H1 (cell line): ENCODE measurements at regions not wholly inside any gene's neighbourhood (a gene's known extent, or its start where the extent isn't known, plus 50 kb on each side); places are given as distances from the start of the nearest gene placed in this dataset.

Experiments used
- CTCF ChIA-PET: fragments of 300-600 bp; sonication (Branson Sonifier 250); formaldehyde crosslinking; loops from one replicate; lab custom pipeline; 2021; ENCODE audit not compliant: partially characterized antibody; lab: Charles Lee
- POLR2A ChIA-PET: fragments of 300-600 bp; sonication (Branson Sonifier 250); formaldehyde crosslinking; loops from one replicate; lab custom pipeline; 2021; ENCODE audit warnings: inconsistent platforms; ENCODE audit not compliant: partially characterized antibody; lab: Charles Lee
- DNase-seq, 2 experiments: peaks; one replicate each; pipeline versions ENCODE4 v3.0.0 to v3.0.0-alpha.2; 2010 to 2022; ENCODE audit warnings: low spot score in 2 of 2, low read depth in 1 of 2, mixed read lengths in 1 of 2
- FAIRE-seq: peaks from 2 replicates; lab custom pipeline; 2011; peaks lifted over from hg19 to GRCh38; lab: Jason Lieb, UNC
- H2AFZ ChIP-seq: 2 replicates; pipeline ENCODE4 v1.8.1; 2012; ENCODE audit warnings: low read length, inconsistent platforms
- H2AK5ac ChIP-seq: 2 replicates; pipeline ENCODE4 v1.6.1; 2013; ENCODE audit warnings: low read depth, low read length
- H2BK120ac ChIP-seq: replicated peaks from 2 replicates; pipeline ENCODE3; 2013; ENCODE audit warnings: low read depth, low read length, inconsistent platforms
- H2BK12ac ChIP-seq: 2 replicates; pipeline ENCODE4 v1.6.1; 2013; ENCODE audit warnings: low read depth, low read length
- H2BK15ac ChIP-seq: 2 replicates; pipeline ENCODE4 v1.6.1; 2013; ENCODE audit warnings: low read length
- H2BK20ac ChIP-seq: 2 replicates; pipeline ENCODE4 v1.6.1; 2013; ENCODE audit warnings: low read length
- H2BK5ac ChIP-seq: 2 replicates; pipeline ENCODE4 v1.6.1; 2013; ENCODE audit warnings: low read depth, low read length
- H3K14ac ChIP-seq: 2 replicates; pipeline ENCODE4 v1.6.1; 2013; ENCODE audit warnings: inconsistent platforms; ENCODE audit not compliant: insufficient read length
- H3K18ac ChIP-seq: 2 replicates; pipeline ENCODE4 v1.6.1; 2013; ENCODE audit warnings: low read length; ENCODE audit errors: extremely low read depth
- H3K23ac ChIP-seq: 2 replicates; pipeline ENCODE4 v1.6.1; 2013; ENCODE audit warnings: inconsistent platforms; ENCODE audit not compliant: insufficient read length
- H3K23me2 ChIP-seq: 2 replicates; pipeline ENCODE4 v1.6.1; 2013; ENCODE audit warnings: low read depth, low read length
- H3K27ac ChIP-seq: 2 replicates; pipeline ENCODE4 v1.6.1; 2011; ENCODE audit warnings: low read depth, low read length, inconsistent platforms
- H3K27me3 ChIP-seq, 4 experiments: replicated peaks in 1 of 4; 1 replicate in 1 of 4; 2 replicates in 3 of 4; pipeline versions ENCODE4 v1.6.1 to v1.8.1; 2011 to 2013; ENCODE audit warnings: low read length in 3 of 4, mild to moderate bottlenecking in 3 of 4, inconsistent platforms in 2 of 4, mixed read lengths in 2 of 4, moderate library complexity in 1 of 4; ENCODE audit not compliant: control insufficient read depth in 3 of 4, insufficient read depth in 3 of 4; ENCODE audit errors: extremely low read depth in 1 of 4
- H3K36me3 ChIP-seq, 4 experiments: 2 replicates each; pipeline versions ENCODE4 v1.6.1 to v1.8.1; 2011 to 2013; ENCODE audit warnings: mild to moderate bottlenecking in 4 of 4, low read length in 3 of 4, moderate library complexity in 2 of 4, control low read depth in 1 of 4, inconsistent platforms in 1 of 4; ENCODE audit not compliant: insufficient read depth in 4 of 4, control insufficient read depth in 2 of 4
- H3K4ac ChIP-seq: replicated peaks from 2 replicates; pipeline ENCODE3; 2013; ENCODE audit warnings: low read length, low read depth, mixed read lengths, inconsistent platforms; ENCODE audit not compliant: insufficient read length
- H3K4me1 ChIP-seq, 4 experiments: replicated peaks in 1 of 4; 1 replicate in 1 of 4; 2 replicates in 3 of 4; pipeline versions ENCODE4 v1.6.1 to v1.8.1; 2011 to 2013; ENCODE audit warnings: low read length in 3 of 4, inconsistent platforms in 2 of 4, mixed read lengths in 1 of 4; ENCODE audit not compliant: insufficient read depth in 4 of 4, control insufficient read depth in 3 of 4
- H3K4me2 ChIP-seq, 2 experiments: 2 replicates each; pipeline versions ENCODE4 v1.6.1 to v1.8.1; 2011 to 2013; ENCODE audit warnings: low read depth in 2 of 2, low read length in 2 of 2, control low read depth in 1 of 2, inconsistent platforms in 1 of 2, mild to moderate bottlenecking in 1 of 2; ENCODE audit not compliant: insufficient read depth in 1 of 2
- H3K4me3 ChIP-seq, 4 experiments: fragments of 200-600, 300-600 bp in 1 of 4; sonication (generic), shearing (Covaris generic), sonication (Bioruptor Twin) in 1 of 4; 2 replicates each; pipeline versions ENCODE4 v1.5.1 to v1.8.1; 2011 to 2016; ENCODE audit warnings: low read length in 4 of 4, low read depth in 3 of 4, control low read depth in 2 of 4, inconsistent platforms in 2 of 4, mild to moderate bottlenecking in 2 of 4, mixed read lengths in 1 of 4, moderate library complexity in 1 of 4; ENCODE audit not compliant: insufficient read depth in 2 of 4; ENCODE audit errors: extremely low read depth in 1 of 4
- H3K56ac ChIP-seq: replicated peaks from 2 replicates; pipeline ENCODE3; 2013; ENCODE audit warnings: low read depth, mild to moderate bottlenecking, mixed read lengths, low read length, inconsistent platforms; ENCODE audit not compliant: insufficient read length
- H3K79me1 ChIP-seq: 2 replicates; pipeline ENCODE4 v1.6.1; 2013; ENCODE audit warnings: low read depth, low read length, control low read depth
- H3K79me2 ChIP-seq, 2 experiments: 2 replicates each; pipeline versions ENCODE4 v1.6.1 to v1.8.1; 2012 to 2013; ENCODE audit warnings: low read length in 2 of 2, mild to moderate bottlenecking in 2 of 2, inconsistent platforms in 1 of 2; ENCODE audit not compliant: insufficient read depth in 2 of 2, control insufficient read depth in 1 of 2
- H3K9ac ChIP-seq, 4 experiments: replicated peaks in 1 of 4; 1 replicate in 1 of 4; 2 replicates in 3 of 4; pipeline versions ENCODE4 v1.6.1 to v1.8.1; 2011 to 2013; ENCODE audit warnings: low read depth in 3 of 4, low read length in 3 of 4, control low read depth in 2 of 4, mild to moderate bottlenecking in 2 of 4, moderate library complexity in 2 of 4, inconsistent platforms in 1 of 4; ENCODE audit errors: extremely low read depth in 1 of 4
- H3K9me3 ChIP-seq, 2 experiments: 2 replicates each; pipeline versions ENCODE4 v1.6.1 to v1.8.1; 2012 to 2013; ENCODE audit warnings: mild to moderate bottlenecking in 2 of 2, moderate library complexity in 2 of 2, control low read depth in 1 of 2, inconsistent platforms in 1 of 2, low read depth in 1 of 2, low read length in 1 of 2, mixed read lengths in 1 of 2; ENCODE audit not compliant: insufficient read depth in 2 of 2
- H4K20me1 ChIP-seq, 2 experiments: replicated peaks in 1 of 2; 2 replicates each; pipeline versions ENCODE3 to v1.8.1; 2011 to 2013; ENCODE audit warnings: inconsistent platforms in 2 of 2, low read length in 2 of 2, mild to moderate bottlenecking in 1 of 2; ENCODE audit not compliant: insufficient read depth in 2 of 2, control insufficient read depth in 1 of 2
- H4K5ac ChIP-seq: 2 replicates; pipeline ENCODE4 v1.6.1; 2013; ENCODE audit warnings: low read length, low read depth, mixed read lengths, inconsistent platforms; ENCODE audit not compliant: insufficient read length
- H4K8ac ChIP-seq: 2 replicates; pipeline ENCODE4 v1.8.0; 2013; ENCODE audit warnings: mild to moderate bottlenecking, moderate library complexity, low read length, inconsistent platforms; ENCODE audit not compliant: insufficient read depth; ENCODE audit errors: extremely low read depth
- H4K91ac ChIP-seq: replicated peaks from 2 replicates; pipeline ENCODE3; 2013; ENCODE audit warnings: low read length, mixed read lengths, inconsistent platforms; ENCODE audit not compliant: insufficient read length
- ASH2L ChIP-seq: fragments of 200-600, 300-600 bp; sonication (generic); IDR thresholded peaks from one replicate; pipeline ENCODE4 v1.7.1; 2017; ENCODE audit warnings: low read length
- EGR1 ChIP-seq: IDR thresholded peaks from 2 replicates; pipeline ENCODE4 v1.6.1; 2011; ENCODE audit warnings: low read depth, low read length, borderline replicate concordance
- EP300 ChIP-seq, 2 experiments: IDR thresholded peaks; 1 replicate in 1 of 2; 2 replicates in 1 of 2; pipeline ENCODE4 v1.6.1; 2011 to 2012; ENCODE audit warnings: low read depth in 2 of 2, low read length in 2 of 2, mild to moderate bottlenecking in 2 of 2, borderline replicate concordance in 1 of 2, inconsistent platforms in 1 of 2, moderate library complexity in 1 of 2
- TAF1 ChIP-seq: IDR thresholded peaks from 2 replicates; pipeline ENCODE4 v1.6.1; 2011; ENCODE audit warnings: mild to moderate bottlenecking, low read depth, low read length
- WGBS, 2 experiments: shearing (Covaris generic) in 1 of 2; methylation state at CpG; one replicate each; pipeline versions ENCODE4 v1.1.6 to v1.1.7; 2013 to 2015; ENCODE audit warnings: low lambda C conversion rate in 2 of 2, mixed read lengths in 2 of 2, inconsistent platforms in 1 of 2, low coverage in 1 of 2, missing lambda C conversion rate in 1 of 2; ENCODE audit not compliant: insufficient replicate concordance in 2 of 2, insufficient coverage in 1 of 2, insufficient read length in 1 of 2; ENCODE audit errors: extremely low coverage in 1 of 2, missing lambda C conversion rate in 1 of 2; 5-methylcytosine and 5-hydroxymethylcytosine counted together

DNA sequence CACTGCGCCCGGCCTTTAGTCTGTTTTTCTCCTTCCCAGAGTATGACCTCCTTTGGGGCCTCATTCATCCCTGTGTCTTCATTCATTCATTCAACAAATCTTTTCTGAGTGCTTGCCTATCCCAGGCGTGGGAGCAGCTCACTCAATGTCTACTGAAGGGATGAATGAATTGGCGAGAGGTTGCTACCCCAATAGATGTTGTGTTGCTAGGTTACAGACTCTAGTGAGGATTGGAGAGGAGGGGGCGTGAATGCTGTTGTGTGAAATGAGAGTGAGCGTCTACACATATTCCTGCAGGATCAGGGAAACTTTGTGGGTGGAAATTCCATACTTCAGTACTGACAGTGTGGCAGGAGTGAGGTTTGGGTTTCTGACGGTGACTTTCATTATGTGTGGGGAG lies 55.5 kb upstream of the EP300 start:
- H2BK12ac ChIP-seq: 0 out of 2 replicates have a peak overlapping the region, but pooled peaks have one; percentile 17
- H3K9me3 ChIP-seq: no peaks in the 10 kb centered on the region
- no peaks in the 10 kb centered on the region for H3K4me1 ChIP-seq
- no peak overlapping the region for H3K4me2 ChIP-seq
- no peak overlapping the region for H4K5ac ChIP-seq
- H3K4me3 ChIP-seq: no peak overlapping the region
- no peak overlapping the region for H4K8ac ChIP-seq
- no peak overlapping the region for H3K23ac ChIP-seq
- H3K9ac ChIP-seq: no peak overlapping the region
- no peak overlapping the region for H3K4ac ChIP-seq
- H4K91ac ChIP-seq: no peak overlapping the region
- no peak overlapping the region for H3K56ac ChIP-seq
- no peak overlapping the region for H2AK5ac ChIP-seq
- H3K14ac ChIP-seq: no peak overlapping the region
- DNase-seq (no peak), FAIRE-seq (no peak)
- H3K27ac ChIP-seq: no peak overlapping the region
- H3K79me2 ChIP-seq: no peaks in the 10 kb centered on the region
- no peaks in the 10 kb centered on the region for H3K79me1 ChIP-seq
- H2BK5ac ChIP-seq: no peak overlapping the region
- H3K36me3 ChIP-seq: no peaks in the 10 kb centered on the region
- H3K27me3 ChIP-seq: no peaks in the 10 kb centered on the region
- CTCF ChIA-PET: interaction anchor here (0.6 to 1.4 kb wide), 3 partner anchors 13 to 359 kb away, joined by 3 read pairs; no protein-coding TSS in a partner anchor
- POLR2A ChIA-PET: interaction anchor here (0.6 to 1.3 kb wide), 2 partner anchors 15 to 268 kb away, joined by 3 to 7 read pairs; no protein-coding TSS in a partner anchor
- no peak overlapping the region for H2AFZ ChIP-seq
- no peaks in the 10 kb centered on the region for H3K23me2 ChIP-seq
- H2BK15ac ChIP-seq: no peak overlapping the region
- 88 to 100% methylated on average over 1 to 7 of the region's 7 CpGs for WGBS, 2 experiments
- H2BK120ac ChIP-seq: no peak overlapping the region
- no peak overlapping the region for H2BK20ac ChIP-seq
- no peaks in the 10 kb centered on the region for H4K20me1 ChIP-seq
- H3K18ac ChIP-seq: no peak overlapping the region
- TF ChIP-seq EP300 (IDR thresholded peaks at IDR 0.05; ENCODE audit: borderline replicate concordance in 1 of 2, low read depth in 2 of 2, low read length in 2 of 2) (no peak), TAF1 (no peak), EGR1 (no peak), ASH2L (no peak)
